ENCODE measurements at regions not wholly inside any gene's neighbourhood (a gene's known extent, or its start where the extent isn't known, plus 50 kb on each side); places are given as distances from the start of the nearest gene placed in this dataset.

GRCh38 chr7:69360913-69361312, 237.4 kb upstream of the AUTS2 start:
- Histone ChIP-seq H3K27ac (ENCODE audit: low read length) (no peak overlapping the region), H3K36me3 (replicated peaks; ENCODE audit: low read depth, low read length) (no peaks in the 10 kb centered on the region), H3K4me3 (ENCODE audit: low read length) (no peak overlapping the region), H2AFZ (ENCODE audit: low read depth, low read length) (no peak overlapping the region), H4K20me1 (ENCODE audit: insufficient read depth, low read length) (no peaks in the 10 kb centered on the region), H3K9ac (ENCODE audit: low read length) (no peak overlapping the region), H3K27me3 (ENCODE audit: low read depth, low read length) (no peaks in the 10 kb centered on the region), H3K4me1 (ENCODE audit: low read length) (no peaks in the 10 kb centered on the region), H3K79me2 (ENCODE audit: low read length) (no peaks in the 10 kb centered on the region), H3K4me2 (ENCODE audit: low read length) (no peak overlapping the region), H3K9me3 (ENCODE audit: insufficient read depth, low read length) (no peaks in the 10 kb centered on the region)
- TF ChIP-seq EZH2phosphoT487 (IDR thresholded peaks at IDR 0.05; ENCODE audit: low read depth) (no peak), CTCF (IDR thresholded peaks at IDR 0.05; ENCODE audit: low read depth, low read length) (no peak)

- TF ChIP-seq CTCF (IDR thresholded peaks at IDR 0.05; ENCODE audit: low read depth, low read length) (no peak), EZH2phosphoT487 (IDR thresholded peaks at IDR 0.05; ENCODE audit: low read depth) (no peak)
- no peaks in the 10 kb centered on the region for H3K79me2 ChIP-seq (ENCODE audit: low read length)
- H3K4me3 ChIP-seq (ENCODE audit: low read length): no peak overlapping the region
- no peaks in the 10 kb centered on the region for H3K9me3 ChIP-seq (ENCODE audit: insufficient read depth, low read length)
- no peak overlapping the region for H2AFZ ChIP-seq (ENCODE audit: low read depth, low read length)
- H3K4me2 ChIP-seq (ENCODE audit: low read length): no peak overlapping the region
- no peaks in the 10 kb centered on the region for H4K20me1 ChIP-seq (ENCODE audit: insufficient read depth, low read length)
- H3K4me1 ChIP-seq (ENCODE audit: low read length): no peaks in the 10 kb centered on the region
- no peak overlapping the region for H3K9ac ChIP-seq (ENCODE audit: low read length)
- no peaks in the 10 kb centered on the region for H3K36me3 ChIP-seq (replicated peaks; ENCODE audit: low read depth, low read length)
- no peaks in the 10 kb centered on the region for H3K27me3 ChIP-seq (ENCODE audit: low read depth, low read length)
- no peak overlapping the region for H3K27ac ChIP-seq (ENCODE audit: low read length)
Measured at GRCh38 chr7:69363136-69363535, 235.1 kb upstream of the AUTS2 start.

GRCh38 chr7:69364813-69365643, 233.2 kb upstream of the AUTS2 start:
- no peak overlapping the region for H3K27ac ChIP-seq (ENCODE audit: low read length)
- no peak overlapping the region for H3K4me2 ChIP-seq (ENCODE audit: low read length)
- no peaks in the 10 kb centered on the region for H3K27me3 ChIP-seq (ENCODE audit: low read depth, low read length)
- H3K4me3 ChIP-seq (ENCODE audit: low read length): no peak overlapping the region
- no peaks in the 10 kb centered on the region for H3K36me3 ChIP-seq (replicated peaks; ENCODE audit: low read depth, low read length)
- H3K9ac ChIP-seq (ENCODE audit: low read length): no peak overlapping the region
- H2AFZ ChIP-seq (ENCODE audit: low read depth, low read length): no peak overlapping the region
- no peaks in the 10 kb centered on the region for H3K79me2 ChIP-seq (ENCODE audit: low read length)
- no peaks in the 10 kb centered on the region for H3K4me1 ChIP-seq (ENCODE audit: low read length)
- TF ChIP-seq CTCF (IDR thresholded peaks at IDR 0.05; ENCODE audit: low read depth, low read length): no peak
- TF ChIP-seq EZH2phosphoT487 (IDR thresholded peaks at IDR 0.05; ENCODE audit: low read depth): no peak
- H4K20me1 ChIP-seq (ENCODE audit: insufficient read depth, low read length): no peaks in the 10 kb centered on the region
- no peaks in the 10 kb centered on the region for H3K9me3 ChIP-seq (ENCODE audit: insufficient read depth, low read length)

GRCh38 chr7:69365651-69366192, 232.6 kb upstream of the AUTS2 start:
- Histone ChIP-seq H3K4me2 (ENCODE audit: low read length) (no peak overlapping the region), H3K9me3 (ENCODE audit: insufficient read depth, low read length) (no peaks in the 10 kb centered on the region), H3K79me2 (ENCODE audit: low read length) (no peaks in the 10 kb centered on the region), H3K4me3 (ENCODE audit: low read length) (no peak overlapping the region), H3K4me1 (ENCODE audit: low read length) (no peaks in the 10 kb centered on the region), H4K20me1 (ENCODE audit: insufficient read depth, low read length) (no peaks in the 10 kb centered on the region), H3K27me3 (ENCODE audit: low read depth, low read length) (no peaks in the 10 kb centered on the region), H3K27ac (ENCODE audit: low read length) (no peak overlapping the region), H3K9ac (ENCODE audit: low read length) (no peak overlapping the region), H2AFZ (ENCODE audit: low read depth, low read length) (no peak overlapping the region), H3K36me3 (replicated peaks; ENCODE audit: low read depth, low read length) (no peaks in the 10 kb centered on the region)
- TF ChIP-seq EZH2phosphoT487 (IDR thresholded peaks at IDR 0.05; ENCODE audit: low read depth) (no peak), CTCF (IDR thresholded peaks at IDR 0.05; ENCODE audit: low read depth, low read length) (no peak)

All from OCI-LY3 (cell line).